ENCODE measurements at regions not wholly inside any gene's neighbourhood (a gene's known extent, or its start where the extent isn't known, plus 50 kb on each side); places are given as distances from the start of the nearest gene placed in this dataset.

DNA sequence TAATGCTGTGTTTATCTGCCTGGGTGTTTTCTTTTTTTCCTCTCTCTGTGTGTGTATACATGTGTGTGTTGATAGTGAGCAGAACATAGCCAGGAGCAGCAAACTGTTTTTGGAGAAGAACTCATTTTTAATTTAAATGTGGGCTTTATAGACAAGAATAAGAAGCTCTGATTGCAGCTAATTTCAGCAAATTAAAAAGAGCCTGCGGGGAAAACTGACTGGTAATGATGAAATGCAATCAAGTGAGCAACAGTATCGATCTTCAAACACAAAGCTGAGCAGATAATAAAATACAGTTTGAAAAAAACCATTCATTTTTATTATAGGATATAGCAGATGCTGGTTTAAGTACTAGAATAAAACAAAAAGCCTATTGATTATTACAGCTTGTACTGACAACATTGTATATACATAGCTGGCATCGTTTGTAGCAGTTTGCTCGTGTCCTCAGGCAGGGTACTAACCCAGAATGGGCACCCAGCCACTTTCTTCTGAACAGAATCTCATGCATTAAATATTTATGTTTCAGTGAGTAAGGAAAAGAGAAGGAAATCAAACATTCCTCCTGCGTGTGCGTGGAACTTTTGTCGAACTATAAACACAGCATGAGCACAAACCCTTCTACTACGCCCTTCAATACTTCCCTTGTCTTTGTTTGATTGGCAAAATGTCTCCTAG, 73.5 kb upstream of the ZFP42 start:
- Histone ChIP-seq H3K36me3 (ENCODE audit: control insufficient read depth in 4 of 4, insufficient read depth in 4 of 4, low read length in 3 of 4) (no peaks in the 10 kb centered on the region), H3K9me3 (ENCODE audit: control extremely low read depth in 1 of 5, control insufficient read depth in 4 of 5, insufficient read depth in 2 of 5, low read depth in 1 of 5, low read length in 4 of 5) (no peaks in the 10 kb centered on the region), H3K27me3 (replicated peaks in 2 of 5; ENCODE audit: control insufficient read depth in 4 of 5, insufficient read depth in 5 of 5, low read length in 4 of 5) (no peaks in the 10 kb centered on the region), H3K4me1 (ENCODE audit: control extremely low read depth in 1 of 4, control insufficient read depth in 4 of 4, insufficient read depth in 4 of 4, low read length in 3 of 4) (no peaks in the 10 kb centered on the region), H3K27ac (ENCODE audit: insufficient read depth in 1 of 2, low read depth in 1 of 2, low read length in 2 of 2, poor library complexity in 1 of 2, severe bottlenecking in 2 of 2) (no peak overlapping the region), H3K4me3 (ENCODE audit: control insufficient read depth in 1 of 7, extremely low read depth in 1 of 7, insufficient read depth in 4 of 7, low read depth in 2 of 7, low read length in 6 of 7) (no peak overlapping the region)
- DNase-seq: no peak
- 100% methylated on average over 3 of the region's 8 CpGs for WGBS (ENCODE audit: insufficient coverage)
- CTCF ChIA-PET: no interaction called here
- POLR2A ChIA-PET: no interaction called here

DNA sequence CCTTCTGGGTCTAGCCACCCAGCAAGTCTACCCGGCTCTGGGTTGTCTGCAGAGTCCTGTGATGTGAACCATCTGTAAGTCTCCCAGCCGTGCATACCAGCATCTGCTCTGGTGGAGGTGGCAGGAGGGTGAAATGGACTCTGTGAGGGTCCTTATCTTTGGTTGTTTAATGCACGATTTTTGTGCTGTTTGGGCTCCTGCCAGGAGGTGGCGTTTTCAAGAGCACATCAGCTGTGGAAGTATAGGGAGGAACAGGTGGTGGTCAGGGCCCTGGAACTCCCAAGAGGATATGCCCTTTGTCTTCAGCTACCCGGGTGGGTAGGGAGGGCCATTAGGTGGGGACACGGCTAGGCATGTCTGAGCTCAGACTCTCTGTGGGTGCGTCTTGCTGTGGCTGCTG, 66.5 kb upstream of the ZFP42 start:
- Histone ChIP-seq H3K9me3 (ENCODE audit: control extremely low read depth in 1 of 5, control insufficient read depth in 4 of 5, insufficient read depth in 2 of 5, low read depth in 1 of 5, low read length in 4 of 5) (no peaks in the 10 kb centered on the region), H3K4me1 (ENCODE audit: control extremely low read depth in 1 of 4, control insufficient read depth in 4 of 4, insufficient read depth in 4 of 4, low read length in 3 of 4) (no peaks in the 10 kb centered on the region), H3K4me3 (ENCODE audit: control insufficient read depth in 1 of 7, extremely low read depth in 1 of 7, insufficient read depth in 4 of 7, low read depth in 2 of 7, low read length in 6 of 7) (no peak overlapping the region), H3K27me3 (replicated peaks in 2 of 5; ENCODE audit: control insufficient read depth in 4 of 5, insufficient read depth in 5 of 5, low read length in 4 of 5) (no peaks in the 10 kb centered on the region), H3K36me3 (ENCODE audit: control insufficient read depth in 4 of 4, insufficient read depth in 4 of 4, low read length in 3 of 4) (no peaks in the 10 kb centered on the region), H3K27ac (ENCODE audit: insufficient read depth in 1 of 2, low read depth in 1 of 2, low read length in 2 of 2, poor library complexity in 1 of 2, severe bottlenecking in 2 of 2) (no peak overlapping the region)
- 85% methylated on average over 5 of the region's 7 CpGs for WGBS (ENCODE audit: insufficient coverage)
- ChIA-PET POLR2A (interaction anchor here (0.6 kb wide), 1 partner anchor 297 kb away, joined by 3 read pairs; no protein-coding TSS in a partner anchor), CTCF (no interaction called here)
- no peak for DNase-seq

DNA sequence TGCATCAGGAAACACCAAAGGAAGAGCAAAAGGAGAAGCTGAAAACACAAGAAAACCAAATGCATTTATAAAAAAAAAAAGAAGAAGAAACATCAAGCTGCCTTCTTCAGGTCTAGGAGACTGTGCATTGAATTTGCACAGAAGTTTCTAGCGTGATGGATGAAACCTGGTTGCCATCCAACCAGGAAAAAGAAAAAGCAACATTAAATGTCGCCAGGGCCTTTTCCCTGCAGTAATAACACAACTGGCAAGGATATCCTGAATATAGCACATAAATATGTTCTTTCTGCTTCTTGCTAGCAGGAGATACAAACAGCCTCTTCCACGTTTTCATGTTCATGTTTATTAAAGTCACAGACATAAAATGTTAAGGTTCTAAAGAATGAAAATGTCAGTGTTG, 60.8 kb upstream of the ZFP42 start:
- Histone ChIP-seq H3K4me1 (ENCODE audit: control extremely low read depth in 1 of 4, control insufficient read depth in 4 of 4, insufficient read depth in 4 of 4, low read length in 3 of 4) (no peaks in the 10 kb centered on the region), H3K4me3 (ENCODE audit: control insufficient read depth in 1 of 7, extremely low read depth in 1 of 7, insufficient read depth in 4 of 7, low read depth in 2 of 7, low read length in 6 of 7) (no peak overlapping the region), H3K27ac (ENCODE audit: insufficient read depth in 1 of 2, low read depth in 1 of 2, low read length in 2 of 2, poor library complexity in 1 of 2, severe bottlenecking in 2 of 2) (no peak overlapping the region), H3K36me3 (ENCODE audit: control insufficient read depth in 4 of 4, insufficient read depth in 4 of 4, low read length in 3 of 4) (no peaks in the 10 kb centered on the region), H3K27me3 (replicated peaks in 2 of 5; ENCODE audit: control insufficient read depth in 4 of 5, insufficient read depth in 5 of 5, low read length in 4 of 5) (no peaks in the 10 kb centered on the region), H3K9me3 (ENCODE audit: control extremely low read depth in 1 of 5, control insufficient read depth in 4 of 5, insufficient read depth in 2 of 5, low read depth in 1 of 5, low read length in 4 of 5) (no peaks in the 10 kb centered on the region)
- ChIA-PET CTCF (no interaction called here), POLR2A (no interaction called here)
- DNase-seq: no peak
- WGBS (ENCODE audit: insufficient coverage): 59% methylated on average over 2 of the region's 3 CpGs

DNA sequence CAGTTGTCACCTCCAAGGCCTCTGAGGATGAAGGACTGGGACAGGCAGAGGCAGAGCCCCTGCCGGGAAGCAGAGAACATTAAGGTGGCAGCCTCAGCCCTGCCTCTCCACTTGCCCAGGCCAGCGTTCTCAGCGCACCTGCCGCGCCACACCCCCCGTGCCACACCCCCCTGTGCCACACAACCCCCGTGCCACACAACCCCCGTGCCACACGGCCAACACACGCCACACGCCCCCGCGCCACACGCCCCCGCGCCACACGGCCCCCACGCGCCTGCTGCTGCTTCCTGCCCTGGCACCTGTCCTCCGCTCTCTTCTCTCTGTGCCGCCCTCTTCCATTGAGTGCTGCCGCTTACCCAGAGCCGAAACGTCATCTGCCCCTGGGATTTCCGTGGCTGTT, 58.0 kb upstream of the ZFP42 start:
- POLR2A ChIA-PET: no interaction called here
- no peaks in the 10 kb centered on the region for H3K4me1 ChIP-seq (ENCODE audit: control extremely low read depth in 1 of 4, control insufficient read depth in 4 of 4, insufficient read depth in 4 of 4, low read length in 3 of 4)
- H3K27me3 ChIP-seq (replicated peaks in 2 of 5; ENCODE audit: control insufficient read depth in 4 of 5, insufficient read depth in 5 of 5, low read length in 4 of 5): no peaks in the 10 kb centered on the region
- CTCF ChIA-PET: interaction anchor here (0.6 kb wide), 1 partner anchor 9 kb away, joined by 3 read pairs; no protein-coding TSS in a partner anchor
- no peaks in the 10 kb centered on the region for H3K36me3 ChIP-seq (ENCODE audit: control insufficient read depth in 4 of 4, insufficient read depth in 4 of 4, low read length in 3 of 4)
- no peaks in the 10 kb centered on the region for H3K9me3 ChIP-seq (ENCODE audit: control extremely low read depth in 1 of 5, control insufficient read depth in 4 of 5, insufficient read depth in 2 of 5, low read depth in 1 of 5, low read length in 4 of 5)
- 95% methylated on average over 20 of the region's 25 CpGs for WGBS (ENCODE audit: insufficient coverage)
- no peak overlapping the region for H3K4me3 ChIP-seq (ENCODE audit: control insufficient read depth in 1 of 7, extremely low read depth in 1 of 7, insufficient read depth in 4 of 7, low read depth in 2 of 7, low read length in 6 of 7)
- DNase-seq: no peak
- H3K27ac ChIP-seq (ENCODE audit: insufficient read depth in 1 of 2, low read depth in 1 of 2, low read length in 2 of 2, poor library complexity in 1 of 2, severe bottlenecking in 2 of 2): no peak overlapping the region

DNA sequence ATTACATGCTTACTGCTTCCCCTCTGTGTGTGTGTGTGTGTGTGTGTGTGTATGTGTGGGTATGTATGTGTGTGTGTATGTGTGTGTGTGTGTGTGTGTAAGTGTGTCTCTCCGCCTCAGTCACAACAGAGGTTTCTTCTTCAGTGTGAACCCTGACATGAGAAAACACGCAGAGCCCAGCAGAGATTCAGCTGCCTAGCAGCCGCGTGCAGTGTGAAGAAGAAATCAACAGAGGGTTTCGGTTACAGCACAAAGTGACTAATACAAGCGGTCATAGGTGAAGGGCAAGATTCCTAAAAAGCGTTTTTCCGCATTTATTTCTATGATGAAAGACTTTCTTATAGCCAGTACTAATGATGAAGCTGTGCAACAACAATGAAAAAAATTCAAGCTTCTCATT, 55.3 kb upstream of the ZFP42 start:
- CTCF ChIA-PET: no interaction called here
- no peak overlapping the region for H3K4me3 ChIP-seq (ENCODE audit: control insufficient read depth in 1 of 7, extremely low read depth in 1 of 7, insufficient read depth in 4 of 7, low read depth in 2 of 7, low read length in 6 of 7)
- H3K4me1 ChIP-seq (ENCODE audit: control extremely low read depth in 1 of 4, control insufficient read depth in 4 of 4, insufficient read depth in 4 of 4, low read length in 3 of 4): no peaks in the 10 kb centered on the region
- no peak for DNase-seq
- no peaks in the 10 kb centered on the region for H3K9me3 ChIP-seq (ENCODE audit: control extremely low read depth in 1 of 5, control insufficient read depth in 4 of 5, insufficient read depth in 2 of 5, low read depth in 1 of 5, low read length in 4 of 5)
- H3K36me3 ChIP-seq (ENCODE audit: control insufficient read depth in 4 of 4, insufficient read depth in 4 of 4, low read length in 3 of 4): no peaks in the 10 kb centered on the region
- WGBS (ENCODE audit: insufficient coverage): 93% methylated on average over 6 of the region's 8 CpGs
- POLR2A ChIA-PET: no interaction called here
- H3K27ac ChIP-seq (ENCODE audit: insufficient read depth in 1 of 2, low read depth in 1 of 2, low read length in 2 of 2, poor library complexity in 1 of 2, severe bottlenecking in 2 of 2): no peak overlapping the region
- no peaks in the 10 kb centered on the region for H3K27me3 ChIP-seq (replicated peaks in 2 of 5; ENCODE audit: control insufficient read depth in 4 of 5, insufficient read depth in 5 of 5, low read length in 4 of 5)

DNA sequence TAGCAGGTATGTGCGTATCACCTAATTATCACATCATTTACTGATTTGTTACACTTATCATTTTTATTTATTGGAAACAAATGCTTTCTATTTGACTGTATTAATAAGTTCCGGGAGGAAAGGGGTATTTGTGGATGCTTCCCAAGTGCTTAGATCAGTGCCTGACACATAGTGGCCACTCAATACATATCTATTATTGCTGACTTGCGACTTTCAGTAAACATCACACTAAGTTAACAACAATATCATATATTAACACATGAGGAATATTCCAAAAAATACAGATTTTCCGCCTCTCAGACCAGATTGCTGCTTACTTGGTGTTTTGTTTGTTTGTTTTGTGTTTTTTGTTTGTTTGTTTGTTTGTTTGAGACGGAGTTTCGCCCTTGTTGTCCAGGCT, 52.6 kb upstream of the ZFP42 start:
- H3K9me3 ChIP-seq (ENCODE audit: control extremely low read depth in 1 of 5, control insufficient read depth in 4 of 5, insufficient read depth in 2 of 5, low read depth in 1 of 5, low read length in 4 of 5): no peaks in the 10 kb centered on the region
- POLR2A ChIA-PET: no interaction called here
- H3K4me3 ChIP-seq (ENCODE audit: control insufficient read depth in 1 of 7, extremely low read depth in 1 of 7, insufficient read depth in 4 of 7, low read depth in 2 of 7, low read length in 6 of 7): no peak overlapping the region
- H3K36me3 ChIP-seq (ENCODE audit: control insufficient read depth in 4 of 4, insufficient read depth in 4 of 4, low read length in 3 of 4): no peaks in the 10 kb centered on the region
- no peak for DNase-seq
- no peak overlapping the region for H3K27ac ChIP-seq (ENCODE audit: insufficient read depth in 1 of 2, low read depth in 1 of 2, low read length in 2 of 2, poor library complexity in 1 of 2, severe bottlenecking in 2 of 2)
- no peaks in the 10 kb centered on the region for H3K4me1 ChIP-seq (ENCODE audit: control extremely low read depth in 1 of 4, control insufficient read depth in 4 of 4, insufficient read depth in 4 of 4, low read length in 3 of 4)
- CTCF ChIA-PET: no interaction called here
- no peaks in the 10 kb centered on the region for H3K27me3 ChIP-seq (replicated peaks in 2 of 5; ENCODE audit: control insufficient read depth in 4 of 5, insufficient read depth in 5 of 5, low read length in 4 of 5)
- no CpG with 5 or more reads among the region's 6 CpGs for WGBS (ENCODE audit: insufficient coverage)

DNA sequence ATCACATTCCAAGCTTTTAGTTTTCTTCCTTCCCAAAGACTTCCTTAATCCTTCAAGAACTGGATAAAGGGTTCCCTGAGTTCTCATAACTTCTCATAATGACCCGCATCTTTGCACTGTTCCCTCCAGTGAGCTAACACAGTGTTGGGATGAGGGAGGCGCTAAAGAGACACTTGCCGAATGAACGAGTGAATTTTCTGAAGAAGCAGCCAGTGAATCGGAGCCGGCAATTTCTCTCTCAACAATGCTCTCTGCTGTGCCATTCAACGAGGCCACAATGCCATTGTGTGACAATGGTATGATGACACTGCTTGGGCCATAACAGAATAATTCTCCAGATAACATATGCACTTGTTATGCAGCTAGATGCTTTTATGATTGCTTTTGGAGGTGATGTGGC, 51.4 kb upstream of the ZFP42 start:
- Histone ChIP-seq H3K4me3 (ENCODE audit: control insufficient read depth in 1 of 7, extremely low read depth in 1 of 7, insufficient read depth in 4 of 7, low read depth in 2 of 7, low read length in 6 of 7) (no peak overlapping the region), H3K27me3 (replicated peaks in 2 of 5; ENCODE audit: control insufficient read depth in 4 of 5, insufficient read depth in 5 of 5, low read length in 4 of 5) (no peaks in the 10 kb centered on the region), H3K27ac (ENCODE audit: insufficient read depth in 1 of 2, low read depth in 1 of 2, low read length in 2 of 2, poor library complexity in 1 of 2, severe bottlenecking in 2 of 2) (no peak overlapping the region), H3K4me1 (ENCODE audit: control extremely low read depth in 1 of 4, control insufficient read depth in 4 of 4, insufficient read depth in 4 of 4, low read length in 3 of 4) (no peaks in the 10 kb centered on the region), H3K36me3 (ENCODE audit: control insufficient read depth in 4 of 4, insufficient read depth in 4 of 4, low read length in 3 of 4) (no peaks in the 10 kb centered on the region), H3K9me3 (ENCODE audit: control extremely low read depth in 1 of 5, control insufficient read depth in 4 of 5, insufficient read depth in 2 of 5, low read depth in 1 of 5, low read length in 4 of 5) (no peaks in the 10 kb centered on the region)
- ChIA-PET CTCF (no interaction called here), POLR2A (no interaction called here)
- 92% methylated on average over 5 of the region's 7 CpGs for WGBS (ENCODE audit: insufficient coverage)
- DNase-seq: no peak
